GM12878 (cell line): ENCODE measurements at regions not wholly inside any gene's neighbourhood (a gene's known extent, or its start where the extent isn't known, plus 50 kb on each side); places are given as distances from the start of the nearest gene placed in this dataset.

Source experiments
- ATAC-seq: fragments of 200-7000 bp; cut with Tn5 transposase; 3 replicates; pipeline ENCODE4 v1.9.1; 2020; ENCODE audit warnings: mild to moderate bottlenecking, moderate library complexity
- BruUV-seq: library from RNA; stranded (reverse); fragments of 400-500 nt; replicated peaks from 2 replicates; lab custom pipeline; 2021; lab: Mats Ljungman, UMichigan
- CTCF ChIA-PET: fragments of 300-600 bp; sonication (Branson Sonifier 250); formaldehyde crosslinking; extraction: SDS; loops from one replicate; lab custom pipeline; 2021; ENCODE audit warnings: inconsistent platforms; lab: Yijun Ruan, JAX
- POLR2A ChIA-PET: fragments of 350-600 bp; formaldehyde crosslinking; extraction: SDS; loops from one replicate; lab custom pipeline; 2021; ENCODE audit warnings: inconsistent platforms; lab: Charles Lee
- RAD21 ChIA-PET: fragments of 300-600 bp; sonication (Branson Sonifier 250); formaldehyde crosslinking; loops from one replicate; lab custom pipeline; 2023; ENCODE audit warnings: antibody characterized with exemption; ENCODE audit not compliant: unreplicated experiment; lab: Charles Lee
- SMC1A ChIA-PET: fragments of 300-600 bp; sonication (Branson Sonifier 250); formaldehyde crosslinking; loops from one replicate; lab custom pipeline; 2023; ENCODE audit not compliant: unreplicated experiment, uncharacterized antibody; lab: Charles Lee
- DNase-seq: peaks from one replicate; pipeline ENCODE4 v3.0.0-alpha.2; 2011; ENCODE audit warnings: low read depth, low spot score
- FAIRE-seq: peaks from 3 replicates; lab custom pipeline; 2011; peaks lifted over from hg19 to GRCh38; lab: Jason Lieb, UNC
- H2AFZ ChIP-seq: 2 replicates; pipeline ENCODE4 v1.6.0; 2011; ENCODE audit warnings: low read depth, low read length, control low read depth; ENCODE audit not compliant: control insufficient read depth
- H3K27ac ChIP-seq: 2 replicates; pipeline ENCODE4 v1.5.1; 2011; ENCODE audit warnings: control low read depth; ENCODE audit not compliant: control insufficient read depth, insufficient read depth
- H3K27me3 ChIP-seq, 2 experiments: replicated peaks in 1 of 2; 2 replicates each; pipeline versions ENCODE4 v1.6.0 to v1.6.1; 2011; ENCODE audit warnings: low read length in 1 of 2; ENCODE audit not compliant: control insufficient read depth in 2 of 2, insufficient read depth in 2 of 2
- H3K36me3 ChIP-seq, 2 experiments: 2 replicates each; pipeline ENCODE4 v1.5.1; 2011; ENCODE audit warnings: low read length in 1 of 2; ENCODE audit not compliant: control insufficient read depth in 2 of 2, insufficient read depth in 2 of 2
- H3K4me1 ChIP-seq: 2 replicates; pipeline ENCODE4 v1.6.1; 2011; ENCODE audit warnings: mild to moderate bottlenecking, low read length, moderate library complexity, mixed read lengths; ENCODE audit not compliant: control insufficient read depth, insufficient read depth
- H3K4me2 ChIP-seq: 2 replicates; pipeline ENCODE4 v1.6.0; 2011; ENCODE audit warnings: control low read depth; ENCODE audit not compliant: control insufficient read depth, insufficient read depth
- H3K4me3 ChIP-seq: fragments of 200-600 bp; sonication (generic); 2 replicates; pipeline ENCODE4 v1.5.1; 2016
- H3K79me2 ChIP-seq: 2 replicates; pipeline ENCODE4 v1.6.0; 2011; ENCODE audit warnings: low read length; ENCODE audit not compliant: control insufficient read depth, insufficient read depth
- H3K9ac ChIP-seq: 2 replicates; pipeline ENCODE4 v1.8.0; 2011; ENCODE audit warnings: low read length, control low read depth, mixed read lengths; ENCODE audit not compliant: control insufficient read depth, insufficient read depth
- H3K9me3 ChIP-seq: replicated peaks from 3 replicates; pipeline ENCODE4 v1.5.1; 2011; ENCODE audit warnings: mild to moderate bottlenecking, low read length; ENCODE audit not compliant: control insufficient read depth, insufficient read depth
- H4K20me1 ChIP-seq: 2 replicates; pipeline ENCODE4 v1.6.0; 2011; ENCODE audit not compliant: control insufficient read depth, insufficient read depth
- BCL11A ChIP-seq: IDR thresholded peaks from 2 replicates; pipeline ENCODE4 v1.6.1; 2011; ENCODE audit warnings: low read depth, low read length
- CEBPB ChIP-seq, 2 experiments: fragments of 150-350 bp in 1 of 2; IDR thresholded peaks; 2 replicates each; pipeline ENCODE4 v1.6.1; 2012 to 2014; ENCODE audit warnings: low read depth in 2 of 2, low read length in 2 of 2, borderline replicate concordance in 1 of 2, inconsistent platforms in 1 of 2
- JUND ChIP-seq: IDR thresholded peaks from 2 replicates; pipeline ENCODE4 v1.6.1; 2012; ENCODE audit warnings: low read depth, mild to moderate bottlenecking, low read length, improper control_type of control experiment, moderate library complexity
- WGBS: methylation state at CpG from one replicate; pipeline ENCODE4 v1.1.6; 2016; ENCODE audit warnings: low lambda C conversion rate; ENCODE audit not compliant: insufficient replicate concordance, insufficient coverage; ENCODE audit errors: missing lambda C conversion rate; 5-methylcytosine and 5-hydroxymethylcytosine counted together
- in situ Hi-C: fragments of 300-500 bp; cut with MboI; formaldehyde crosslinking; loops from 9 replicates; pipeline ENCODE4 v1.14.3; 2018; ENCODE audit warnings: mixed read lengths
- intact Hi-C: fragments of 100-400 bp; cut with micrococcal nuclease; formaldehyde crosslinking; loops from one replicate; pipeline ENCODE4 v1.14.2; 2022; ENCODE audit not compliant: unreplicated experiment

DNA sequence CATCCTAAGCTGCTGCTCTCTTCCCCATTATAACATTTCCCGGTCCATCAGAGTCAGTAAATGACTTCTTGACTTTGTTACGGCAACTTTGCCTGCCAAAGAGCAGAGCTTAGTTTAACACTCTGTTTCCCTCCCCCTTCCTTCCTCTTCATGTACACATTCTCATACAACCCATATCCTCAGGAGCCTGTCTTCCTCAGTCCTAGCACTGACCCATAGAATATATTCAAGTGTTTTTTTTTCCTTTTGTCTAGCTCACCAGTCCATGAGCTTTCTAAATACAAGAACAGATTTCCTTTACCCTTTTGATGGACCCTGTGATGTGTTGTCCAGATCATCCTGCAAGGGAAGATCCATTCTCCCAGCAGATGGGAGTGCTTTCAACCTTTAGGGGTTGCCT, 97.0 kb upstream of the MON1B start:
- FAIRE-seq (no peak), ATAC-seq (no peak), DNase-seq (no peak)
- Histone ChIP-seq H3K9ac (no peak overlapping the region), H3K4me3 (no peak overlapping the region), H2AFZ (no peak overlapping the region), H3K79me2 (no peaks in the 10 kb centered on the region), H3K4me2 (no peak overlapping the region)
- intact Hi-C loops = no loop called here
- CTCF ChIA-PET = no interaction called here
- in situ Hi-C loops = no loop called here
- no TSS peak for BruUV-seq
- SMC1A ChIA-PET = interaction anchor here (1.1 kb wide), 1 partner anchor 76 kb away, joined by 3 read pairs; no protein-coding TSS in a partner anchor
- no peak for TF ChIP-seq JUND
- TF ChIP-seq, all 136 proteins: peak for 0
- no peaks in the 10 kb centered on the region for H3K4me1 ChIP-seq
- H3K27me3 ChIP-seq = no peaks in the 10 kb centered on the region
- no peaks in the 10 kb centered on the region for H3K9me3 ChIP-seq
- 40% methylated on average over 2 of the region's 2 CpGs for WGBS
- no peak overlapping the region for H3K27ac ChIP-seq
- POLR2A ChIA-PET = no interaction called here
- no peaks in the 10 kb centered on the region for H3K36me3 ChIP-seq
- H4K20me1 ChIP-seq = no peaks in the 10 kb centered on the region
- RAD21 ChIA-PET = no interaction called here

DNA sequence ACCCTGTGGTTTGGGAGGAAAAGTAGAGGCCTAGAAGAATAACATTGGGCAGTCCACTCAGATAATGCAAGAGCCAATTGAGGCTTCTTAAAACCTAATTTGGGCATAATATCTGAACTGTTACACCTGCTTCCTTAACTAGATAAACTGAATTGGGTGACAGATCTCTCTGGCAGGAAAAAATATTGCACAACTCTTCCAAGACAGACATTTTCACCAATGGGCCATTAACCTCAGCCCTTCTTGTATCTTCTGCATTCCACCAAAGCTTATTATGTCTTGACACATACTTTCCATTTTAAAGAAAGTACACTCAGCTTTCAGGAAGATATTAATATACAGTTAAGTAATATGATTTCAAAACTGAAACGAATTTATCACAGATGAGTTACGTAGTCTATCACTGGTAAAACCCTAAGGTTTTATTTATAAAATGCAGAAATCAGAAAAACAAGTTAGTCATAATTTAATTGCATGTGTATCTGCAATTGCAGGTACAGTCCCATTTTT, 79.9 kb upstream of the MON1B start:
- CTCF ChIA-PET = interaction anchor here (1.4 kb wide), 1 partner anchor 60 kb away, joined by 3 read pairs; no protein-coding TSS in a partner anchor
- 16% methylated on average over 2 of the region's 2 CpGs for WGBS
- intact Hi-C loops = no loop called here

More for the DNA sequence above, 79.9 kb upstream of the MON1B start:
- H3K4me1 ChIP-seq = no peaks in the 10 kb centered on the region
- H4K20me1 ChIP-seq = no peaks in the 10 kb centered on the region
- in situ Hi-C loops = no loop called here
- H2AFZ ChIP-seq = no peak overlapping the region
- no TSS peak for BruUV-seq
- SMC1A ChIA-PET = no interaction called here
- H3K27ac ChIP-seq = no peak overlapping the region
- FAIRE-seq (no peak), DNase-seq (no peak), ATAC-seq (no peak)
- H3K9ac ChIP-seq = no peak overlapping the region
- H3K36me3 ChIP-seq = no peaks in the 10 kb centered on the region
- no peak overlapping the region for H3K4me2 ChIP-seq
- H3K79me2 ChIP-seq = no peaks in the 10 kb centered on the region
- no peaks in the 10 kb centered on the region for H3K27me3 ChIP-seq
- no peak for TF ChIP-seq CEBPB (IDR thresholded peaks at IDR 0.05; ENCODE audit: borderline replicate concordance in 1 of 2, low read depth in 2 of 2, low read length in 2 of 2)
- TF ChIP-seq BCL11A = no peak
- TF ChIP-seq, all 136 proteins: peak for 0
- Histone ChIP-seq H3K9me3 (no peaks in the 10 kb centered on the region), H3K4me3 (no peak overlapping the region)
- RAD21 ChIA-PET = no interaction called here
- POLR2A ChIA-PET = no interaction called here
